Prostate gland (tissue), 2 donors: ENCODE measurements at regions not wholly inside any gene's neighbourhood (a gene's known extent, or its start where the extent isn't known, plus 50 kb on each side); places are given as distances from the start of the nearest gene placed in this dataset.

Experiments used
- POLR2AphosphoS5 ChIP-seq: sonication (generic); formaldehyde crosslinking; IDR thresholded peaks from one replicate; pipeline ENCODE4 v1.6.1; 2017; ENCODE audit warnings: antibody characterized with exemption
- TF ChIP-seq, protein P1 (sequence below), 4 experiments: fragments of 200-600 bp in 2 of 4; fragments of 450-650 bp in 2 of 4; sonication (generic) in 2 of 4; IDR thresholded peaks; 1 replicate in 3 of 4; 2 replicates in 1 of 4; pipeline ENCODE4 v1.5.1; 2016 to 2019; ENCODE audit warnings: antibody characterized with exemption in 4 of 4, mild to moderate bottlenecking in 2 of 4, moderate library complexity in 2 of 4

DNA sequence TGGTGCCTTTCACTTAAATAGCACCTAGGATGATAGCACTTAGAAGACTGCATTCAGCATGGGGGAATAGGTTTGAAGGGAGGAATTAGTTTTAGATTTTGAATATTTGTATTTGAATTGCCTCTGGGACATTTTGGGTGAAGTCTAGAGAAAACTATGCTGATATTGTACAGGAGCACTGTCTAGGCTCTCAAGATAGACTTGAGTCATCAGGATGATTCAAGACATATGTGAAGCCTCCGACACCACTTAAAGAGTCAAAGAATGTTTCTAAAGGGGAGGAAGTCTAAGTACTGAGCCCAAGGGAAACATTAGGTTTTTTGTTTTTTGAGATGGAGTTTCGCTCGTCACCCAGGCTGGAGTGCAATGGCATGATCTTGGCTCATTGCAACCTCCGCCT is 63.9 kb upstream of the CCDC180 start:
- TF ChIP-seq POLR2AphosphoS5, result no peak
- TF ChIP-seq, protein P1, sequence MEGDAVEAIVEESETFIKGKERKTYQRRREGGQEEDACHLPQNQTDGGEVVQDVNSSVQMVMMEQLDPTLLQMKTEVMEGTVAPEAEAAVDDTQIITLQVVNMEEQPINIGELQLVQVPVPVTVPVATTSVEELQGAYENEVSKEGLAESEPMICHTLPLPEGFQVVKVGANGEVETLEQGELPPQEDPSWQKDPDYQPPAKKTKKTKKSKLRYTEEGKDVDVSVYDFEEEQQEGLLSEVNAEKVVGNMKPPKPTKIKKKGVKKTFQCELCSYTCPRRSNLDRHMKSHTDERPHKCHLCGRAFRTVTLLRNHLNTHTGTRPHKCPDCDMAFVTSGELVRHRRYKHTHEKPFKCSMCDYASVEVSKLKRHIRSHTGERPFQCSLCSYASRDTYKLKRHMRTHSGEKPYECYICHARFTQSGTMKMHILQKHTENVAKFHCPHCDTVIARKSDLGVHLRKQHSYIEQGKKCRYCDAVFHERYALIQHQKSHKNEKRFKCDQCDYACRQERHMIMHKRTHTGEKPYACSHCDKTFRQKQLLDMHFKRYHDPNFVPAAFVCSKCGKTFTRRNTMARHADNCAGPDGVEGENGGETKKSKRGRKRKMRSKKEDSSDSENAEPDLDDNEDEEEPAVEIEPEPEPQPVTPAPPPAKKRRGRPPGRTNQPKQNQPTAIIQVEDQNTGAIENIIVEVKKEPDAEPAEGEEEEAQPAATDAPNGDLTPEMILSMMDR (IDR thresholded peaks at IDR 0.05), result no peak
